ENCODE measurements at regions not wholly inside any gene's neighbourhood (a gene's known extent, or its start where the extent isn't known, plus 50 kb on each side); places are given as distances from the start of the nearest gene placed in this dataset.

GRCh38 chr6:90982051-90982450 is 395.2 kb upstream of the MAP3K7 start:
- no peaks in the 10 kb centered on the region for H3K4me1 Mint-ChIP-seq
- Histone ChIP-seq H3K36me3 (ENCODE audit: insufficient read depth, low read length) (no peaks in the 10 kb centered on the region), H3K27me3 (ENCODE audit: insufficient read depth, low read length) (no peaks in the 10 kb centered on the region), H3K4me3 (ENCODE audit: low read length in 2 of 2) (no peak overlapping the region), H3K4me1 (ENCODE audit: insufficient read depth, low read length) (no peaks in the 10 kb centered on the region), H3K9me3 (ENCODE audit: control insufficient read depth in 1 of 2, low read length in 2 of 2) (no peaks in the 10 kb centered on the region), H3K27ac (ENCODE audit: low read depth, low read length) (no peak overlapping the region)
- POLR2A ChIA-PET (ENCODE audit: partially characterized antibody), result no interaction called here
- CTCF ChIA-PET (ENCODE audit: partially characterized antibody), result no interaction called here
- no peaks in the 10 kb centered on the region for H3K9me3 Mint-ChIP-seq
- DNase-seq, result no peak
- H3K27ac Mint-ChIP-seq, result no peak overlapping the region
- peaks cover 1 to 2% of the 10 kb centered on the region in 2 donors for H3K27me3 Mint-ChIP-seq
- intact Hi-C loops (cut with micrococcal nuclease), result no loop called here
- no peaks in the 10 kb centered on the region for H3K36me3 Mint-ChIP-seq
- no peak overlapping the region for H3K4me3 Mint-ChIP-seq

GRCh38 chr6:90978046-90978445 is 391.2 kb upstream of the MAP3K7 start:
- no peaks in the 10 kb centered on the region for H3K9me3 Mint-ChIP-seq
- H3K9me3 ChIP-seq (ENCODE audit: control insufficient read depth in 1 of 2, low read length in 2 of 2), result no peaks in the 10 kb centered on the region
- CTCF ChIA-PET (ENCODE audit: partially characterized antibody), result no interaction called here

GRCh38 chr6:90977513-90977912 is 390.6 kb upstream of the MAP3K7 start:
- no peaks in the 10 kb centered on the region for H3K4me1 Mint-ChIP-seq
- intact Hi-C loops (cut with micrococcal nuclease), result no loop called here
- no peaks in the 10 kb centered on the region for H3K9me3 Mint-ChIP-seq
- peaks cover 0 to 1% of the 10 kb centered on the region in 2 donors for H3K27me3 Mint-ChIP-seq
- H3K36me3 Mint-ChIP-seq, result no peaks in the 10 kb centered on the region
- Histone ChIP-seq H3K36me3 (ENCODE audit: insufficient read depth, low read length) (no peaks in the 10 kb centered on the region), H3K9me3 (ENCODE audit: control insufficient read depth in 1 of 2, low read length in 2 of 2) (no peaks in the 10 kb centered on the region), H3K4me3 (ENCODE audit: low read length in 2 of 2) (no peak overlapping the region), H3K4me1 (ENCODE audit: insufficient read depth, low read length) (no peaks in the 10 kb centered on the region), H3K27ac (ENCODE audit: low read depth, low read length) (no peak overlapping the region), H3K27me3 (ENCODE audit: insufficient read depth, low read length) (no peaks in the 10 kb centered on the region)
- H3K27ac Mint-ChIP-seq, result no peak overlapping the region
- POLR2A ChIA-PET (ENCODE audit: partially characterized antibody), result no interaction called here
- H3K4me3 Mint-ChIP-seq, result no peak overlapping the region
- CTCF ChIA-PET (ENCODE audit: partially characterized antibody), result interaction anchor here (1.5 kb wide), 1 partner anchor 36 kb away, joined by 5 read pairs; no protein-coding TSS in a partner anchor
- DNase-seq, result no peak

More at GRCh38 chr6:90978046-90978445, 391.2 kb upstream of the MAP3K7 start:
- no peaks in the 10 kb centered on the region for H3K36me3 ChIP-seq (ENCODE audit: insufficient read depth, low read length)
- Mint-ChIP-seq H3K4me1 (no peaks in the 10 kb centered on the region), H3K36me3 (no peaks in the 10 kb centered on the region), H3K27me3 (peaks cover 0 to 1% of the 10 kb centered on the region in 2 donors), H3K4me3 (no peak overlapping the region), H3K27ac (no peak overlapping the region)
- no peak overlapping the region for H3K4me3 ChIP-seq (ENCODE audit: low read length in 2 of 2)
- POLR2A ChIA-PET (ENCODE audit: partially characterized antibody), result no interaction called here
- intact Hi-C loops (cut with micrococcal nuclease), result no loop called here
- no peak overlapping the region for H3K27ac ChIP-seq (ENCODE audit: low read depth, low read length)
- no peak for DNase-seq
- no peaks in the 10 kb centered on the region for H3K27me3 ChIP-seq (ENCODE audit: insufficient read depth, low read length)
- H3K4me1 ChIP-seq (ENCODE audit: insufficient read depth, low read length), result no peaks in the 10 kb centered on the region

- POLR2A ChIA-PET (ENCODE audit: partially characterized antibody), result no interaction called here
- intact Hi-C loops (cut with micrococcal nuclease), result no loop called here
- Histone ChIP-seq H3K9me3 (ENCODE audit: control insufficient read depth in 1 of 2, low read length in 2 of 2) (no peaks in the 10 kb centered on the region), H3K27ac (ENCODE audit: low read depth, low read length) (no peak overlapping the region), H3K4me1 (ENCODE audit: insufficient read depth, low read length) (no peaks in the 10 kb centered on the region), H3K36me3 (ENCODE audit: insufficient read depth, low read length) (no peaks in the 10 kb centered on the region), H3K27me3 (ENCODE audit: insufficient read depth, low read length) (no peaks in the 10 kb centered on the region), H3K4me3 (ENCODE audit: low read length in 2 of 2) (no peak overlapping the region)
- CTCF ChIA-PET (ENCODE audit: partially characterized antibody), result interaction anchor here (1.5 kb wide), 1 partner anchor 35 kb away, joined by 5 read pairs; no protein-coding TSS in a partner anchor
- H3K4me1 Mint-ChIP-seq, result no peaks in the 10 kb centered on the region
- no peak for DNase-seq
- H3K36me3 Mint-ChIP-seq, result no peaks in the 10 kb centered on the region
- H3K27ac Mint-ChIP-seq, result no peak overlapping the region
- no peaks in the 10 kb centered on the region for H3K9me3 Mint-ChIP-seq
- no peak overlapping the region for H3K4me3 Mint-ChIP-seq
- H3K27me3 Mint-ChIP-seq, result peaks cover 0 to 1% of the 10 kb centered on the region in 2 donors
Measured at GRCh38 chr6:90976341-90976740, 389.5 kb upstream of the MAP3K7 start.

- no peak overlapping the region for H3K27ac ChIP-seq (ENCODE audit: low read depth, low read length)
- no peaks in the 10 kb centered on the region for H3K9me3 ChIP-seq (ENCODE audit: control insufficient read depth in 1 of 2, low read length in 2 of 2)
- H3K36me3 ChIP-seq (ENCODE audit: insufficient read depth, low read length), result no peaks in the 10 kb centered on the region
- Mint-ChIP-seq H3K27ac (no peak overlapping the region), H3K4me3 (no peak overlapping the region), H3K36me3 (no peaks in the 10 kb centered on the region), H3K9me3 (no peaks in the 10 kb centered on the region), H3K27me3 (no peaks in the 10 kb centered on the region), H3K4me1 (no peaks in the 10 kb centered on the region)
- ChIA-PET CTCF (ENCODE audit: partially characterized antibody) (no interaction called here), POLR2A (ENCODE audit: partially characterized antibody) (no interaction called here)
- intact Hi-C loops (cut with micrococcal nuclease), result no loop called here
- H3K4me1 ChIP-seq (ENCODE audit: insufficient read depth, low read length), result no peaks in the 10 kb centered on the region
- H3K4me3 ChIP-seq (ENCODE audit: low read length in 2 of 2), result no peak overlapping the region
- DNase-seq, result no peak
- H3K27me3 ChIP-seq (ENCODE audit: insufficient read depth, low read length), result no peaks in the 10 kb centered on the region
Measured at GRCh38 chr6:90975741-90976140, 388.9 kb upstream of the MAP3K7 start.

GRCh38 chr6:90973188-90973587 is 386.3 kb upstream of the MAP3K7 start:
- intact Hi-C loops (cut with micrococcal nuclease), result no loop called here
- H3K27me3 ChIP-seq (ENCODE audit: insufficient read depth, low read length), result no peaks in the 10 kb centered on the region
- no peaks in the 10 kb centered on the region for H3K9me3 ChIP-seq (ENCODE audit: control insufficient read depth in 1 of 2, low read length in 2 of 2)
- H3K27ac ChIP-seq (ENCODE audit: low read depth, low read length), result no peak overlapping the region
- H3K36me3 ChIP-seq (ENCODE audit: insufficient read depth, low read length), result no peaks in the 10 kb centered on the region
- Mint-ChIP-seq H3K4me3 (no peak overlapping the region), H3K9me3 (no peaks in the 10 kb centered on the region), H3K36me3 (no peaks in the 10 kb centered on the region), H3K27me3 (peaks cover 0 to 5% of the 10 kb centered on the region in 2 donors), H3K27ac (no peak overlapping the region), H3K4me1 (no peaks in the 10 kb centered on the region)
- no peak for DNase-seq
- ChIA-PET POLR2A (ENCODE audit: partially characterized antibody) (no interaction called here), CTCF (ENCODE audit: partially characterized antibody) (no interaction called here)
- H3K4me1 ChIP-seq (ENCODE audit: insufficient read depth, low read length), result no peaks in the 10 kb centered on the region
- H3K4me3 ChIP-seq (ENCODE audit: low read length in 2 of 2), result no peak overlapping the region

GRCh38 chr6:90970672-90971071 is 383.8 kb upstream of the MAP3K7 start:
- CTCF ChIA-PET (ENCODE audit: partially characterized antibody), result no interaction called here
- H3K4me1 ChIP-seq (ENCODE audit: insufficient read depth, low read length), result no peaks in the 10 kb centered on the region
- no peak overlapping the region for H3K4me3 Mint-ChIP-seq
- H3K9me3 ChIP-seq (ENCODE audit: control insufficient read depth in 1 of 2, low read length in 2 of 2), result no peaks in the 10 kb centered on the region
- H3K36me3 Mint-ChIP-seq, result no peaks in the 10 kb centered on the region
- POLR2A ChIA-PET (ENCODE audit: partially characterized antibody), result no interaction called here
- no peak for DNase-seq
- peaks cover 0 to 5% of the 10 kb centered on the region in 2 donors for H3K27me3 Mint-ChIP-seq
- no peaks in the 10 kb centered on the region for H3K36me3 ChIP-seq (ENCODE audit: insufficient read depth, low read length)
- H3K27ac Mint-ChIP-seq, result no peak overlapping the region
- no peaks in the 10 kb centered on the region for H3K27me3 ChIP-seq (ENCODE audit: insufficient read depth, low read length)
- intact Hi-C loops (cut with micrococcal nuclease), result no loop called here
- no peaks in the 10 kb centered on the region for H3K4me1 Mint-ChIP-seq
- H3K27ac ChIP-seq (ENCODE audit: low read depth, low read length), result no peak overlapping the region
- H3K9me3 Mint-ChIP-seq, result peaks cover 0 to 2% (median 0%) of the 10 kb centered on the region in 8 donors
- H3K4me3 ChIP-seq (ENCODE audit: low read length in 2 of 2), result no peak overlapping the region

GRCh38 chr6:90967471-90967870 is 380.6 kb upstream of the MAP3K7 start:
- Histone ChIP-seq H3K27me3 (ENCODE audit: insufficient read depth, low read length) (no peaks in the 10 kb centered on the region), H3K9me3 (ENCODE audit: control insufficient read depth in 1 of 2, low read length in 2 of 2) (no peaks in the 10 kb centered on the region), H3K27ac (ENCODE audit: low read depth, low read length) (no peak overlapping the region), H3K36me3 (ENCODE audit: insufficient read depth, low read length) (no peaks in the 10 kb centered on the region), H3K4me1 (ENCODE audit: insufficient read depth, low read length) (no peaks in the 10 kb centered on the region), H3K4me3 (ENCODE audit: low read length in 2 of 2) (no peak overlapping the region)
- Mint-ChIP-seq H3K27ac (no peak overlapping the region), H3K27me3 (peaks cover 0 to 5% of the 10 kb centered on the region in 2 donors), H3K9me3 (peaks cover 0 to 2% (median 0%) of the 10 kb centered on the region in 8 donors), H3K4me1 (no peaks in the 10 kb centered on the region), H3K4me3 (no peak overlapping the region), H3K36me3 (no peaks in the 10 kb centered on the region)
- DNase-seq, result no peak
- CTCF ChIA-PET (ENCODE audit: partially characterized antibody), result no interaction called here
- intact Hi-C loops (cut with micrococcal nuclease), result no loop called here
- POLR2A ChIA-PET (ENCODE audit: partially characterized antibody), result no interaction called here
